H1 (cell line): ENCODE measurements at regions not wholly inside any gene's neighbourhood (a gene's known extent, or its start where the extent isn't known, plus 50 kb on each side); places are given as distances from the start of the nearest gene placed in this dataset.

Experiments used
- CTCF ChIA-PET: fragments of 300-600 bp; sonication (Branson Sonifier 250); formaldehyde crosslinking; loops from one replicate; lab custom pipeline; 2021; ENCODE audit not compliant: partially characterized antibody; lab: Charles Lee
- POLR2A ChIA-PET: fragments of 300-600 bp; sonication (Branson Sonifier 250); formaldehyde crosslinking; loops from one replicate; lab custom pipeline; 2021; ENCODE audit warnings: inconsistent platforms; ENCODE audit not compliant: partially characterized antibody; lab: Charles Lee
- DNase-seq, 2 experiments: peaks; one replicate each; pipeline versions ENCODE4 v3.0.0 to v3.0.0-alpha.2; 2010 to 2022; ENCODE audit warnings: low spot score in 2 of 2, low read depth in 1 of 2, mixed read lengths in 1 of 2
- FAIRE-seq: peaks from 2 replicates; lab custom pipeline; 2011; peaks lifted over from hg19 to GRCh38; lab: Jason Lieb, UNC
- H2AFZ ChIP-seq: 2 replicates; pipeline ENCODE4 v1.8.1; 2012; ENCODE audit warnings: low read length, inconsistent platforms
- H2AK5ac ChIP-seq: 2 replicates; pipeline ENCODE4 v1.6.1; 2013; ENCODE audit warnings: low read depth, low read length
- H2BK120ac ChIP-seq: replicated peaks from 2 replicates; pipeline ENCODE3; 2013; ENCODE audit warnings: low read depth, low read length, inconsistent platforms
- H2BK12ac ChIP-seq: 2 replicates; pipeline ENCODE4 v1.6.1; 2013; ENCODE audit warnings: low read depth, low read length
- H2BK15ac ChIP-seq: 2 replicates; pipeline ENCODE4 v1.6.1; 2013; ENCODE audit warnings: low read length
- H2BK20ac ChIP-seq: 2 replicates; pipeline ENCODE4 v1.6.1; 2013; ENCODE audit warnings: low read length
- H2BK5ac ChIP-seq: 2 replicates; pipeline ENCODE4 v1.6.1; 2013; ENCODE audit warnings: low read depth, low read length
- H3K14ac ChIP-seq: 2 replicates; pipeline ENCODE4 v1.6.1; 2013; ENCODE audit warnings: inconsistent platforms; ENCODE audit not compliant: insufficient read length
- H3K18ac ChIP-seq: 2 replicates; pipeline ENCODE4 v1.6.1; 2013; ENCODE audit warnings: low read length; ENCODE audit errors: extremely low read depth
- H3K23ac ChIP-seq: 2 replicates; pipeline ENCODE4 v1.6.1; 2013; ENCODE audit warnings: inconsistent platforms; ENCODE audit not compliant: insufficient read length
- H3K23me2 ChIP-seq: 2 replicates; pipeline ENCODE4 v1.6.1; 2013; ENCODE audit warnings: low read depth, low read length
- H3K27ac ChIP-seq: 2 replicates; pipeline ENCODE4 v1.6.1; 2011; ENCODE audit warnings: low read depth, low read length, inconsistent platforms
- H3K27me3 ChIP-seq, 4 experiments: replicated peaks in 1 of 4; 1 replicate in 1 of 4; 2 replicates in 3 of 4; pipeline versions ENCODE4 v1.6.1 to v1.8.1; 2011 to 2013; ENCODE audit warnings: low read length in 3 of 4, mild to moderate bottlenecking in 3 of 4, inconsistent platforms in 2 of 4, mixed read lengths in 2 of 4, moderate library complexity in 1 of 4; ENCODE audit not compliant: control insufficient read depth in 3 of 4, insufficient read depth in 3 of 4; ENCODE audit errors: extremely low read depth in 1 of 4
- H3K36me3 ChIP-seq, 4 experiments: 2 replicates each; pipeline versions ENCODE4 v1.6.1 to v1.8.1; 2011 to 2013; ENCODE audit warnings: mild to moderate bottlenecking in 4 of 4, low read length in 3 of 4, moderate library complexity in 2 of 4, control low read depth in 1 of 4, inconsistent platforms in 1 of 4; ENCODE audit not compliant: insufficient read depth in 4 of 4, control insufficient read depth in 2 of 4
- H3K4ac ChIP-seq: replicated peaks from 2 replicates; pipeline ENCODE3; 2013; ENCODE audit warnings: low read length, low read depth, mixed read lengths, inconsistent platforms; ENCODE audit not compliant: insufficient read length
- H3K4me1 ChIP-seq, 4 experiments: replicated peaks in 1 of 4; 1 replicate in 1 of 4; 2 replicates in 3 of 4; pipeline versions ENCODE4 v1.6.1 to v1.8.1; 2011 to 2013; ENCODE audit warnings: low read length in 3 of 4, inconsistent platforms in 2 of 4, mixed read lengths in 1 of 4; ENCODE audit not compliant: insufficient read depth in 4 of 4, control insufficient read depth in 3 of 4
- H3K4me2 ChIP-seq, 2 experiments: 2 replicates each; pipeline versions ENCODE4 v1.6.1 to v1.8.1; 2011 to 2013; ENCODE audit warnings: low read depth in 2 of 2, low read length in 2 of 2, control low read depth in 1 of 2, inconsistent platforms in 1 of 2, mild to moderate bottlenecking in 1 of 2; ENCODE audit not compliant: insufficient read depth in 1 of 2
- H3K4me3 ChIP-seq, 4 experiments: fragments of 200-600, 300-600 bp in 1 of 4; sonication (generic), shearing (Covaris generic), sonication (Bioruptor Twin) in 1 of 4; 2 replicates each; pipeline versions ENCODE4 v1.5.1 to v1.8.1; 2011 to 2016; ENCODE audit warnings: low read length in 4 of 4, low read depth in 3 of 4, control low read depth in 2 of 4, inconsistent platforms in 2 of 4, mild to moderate bottlenecking in 2 of 4, mixed read lengths in 1 of 4, moderate library complexity in 1 of 4; ENCODE audit not compliant: insufficient read depth in 2 of 4; ENCODE audit errors: extremely low read depth in 1 of 4
- H3K56ac ChIP-seq: replicated peaks from 2 replicates; pipeline ENCODE3; 2013; ENCODE audit warnings: low read depth, mild to moderate bottlenecking, mixed read lengths, low read length, inconsistent platforms; ENCODE audit not compliant: insufficient read length
- H3K79me1 ChIP-seq: 2 replicates; pipeline ENCODE4 v1.6.1; 2013; ENCODE audit warnings: low read depth, low read length, control low read depth
- H3K79me2 ChIP-seq, 2 experiments: 2 replicates each; pipeline versions ENCODE4 v1.6.1 to v1.8.1; 2012 to 2013; ENCODE audit warnings: low read length in 2 of 2, mild to moderate bottlenecking in 2 of 2, inconsistent platforms in 1 of 2; ENCODE audit not compliant: insufficient read depth in 2 of 2, control insufficient read depth in 1 of 2
- H3K9ac ChIP-seq, 4 experiments: replicated peaks in 1 of 4; 1 replicate in 1 of 4; 2 replicates in 3 of 4; pipeline versions ENCODE4 v1.6.1 to v1.8.1; 2011 to 2013; ENCODE audit warnings: low read depth in 3 of 4, low read length in 3 of 4, control low read depth in 2 of 4, mild to moderate bottlenecking in 2 of 4, moderate library complexity in 2 of 4, inconsistent platforms in 1 of 4; ENCODE audit errors: extremely low read depth in 1 of 4
- H3K9me3 ChIP-seq, 2 experiments: 2 replicates each; pipeline versions ENCODE4 v1.6.1 to v1.8.1; 2012 to 2013; ENCODE audit warnings: mild to moderate bottlenecking in 2 of 2, moderate library complexity in 2 of 2, control low read depth in 1 of 2, inconsistent platforms in 1 of 2, low read depth in 1 of 2, low read length in 1 of 2, mixed read lengths in 1 of 2; ENCODE audit not compliant: insufficient read depth in 2 of 2
- H4K20me1 ChIP-seq, 2 experiments: replicated peaks in 1 of 2; 2 replicates each; pipeline versions ENCODE3 to v1.8.1; 2011 to 2013; ENCODE audit warnings: inconsistent platforms in 2 of 2, low read length in 2 of 2, mild to moderate bottlenecking in 1 of 2; ENCODE audit not compliant: insufficient read depth in 2 of 2, control insufficient read depth in 1 of 2
- H4K5ac ChIP-seq: 2 replicates; pipeline ENCODE4 v1.6.1; 2013; ENCODE audit warnings: low read length, low read depth, mixed read lengths, inconsistent platforms; ENCODE audit not compliant: insufficient read length
- H4K8ac ChIP-seq: 2 replicates; pipeline ENCODE4 v1.8.0; 2013; ENCODE audit warnings: mild to moderate bottlenecking, moderate library complexity, low read length, inconsistent platforms; ENCODE audit not compliant: insufficient read depth; ENCODE audit errors: extremely low read depth
- H4K91ac ChIP-seq: replicated peaks from 2 replicates; pipeline ENCODE3; 2013; ENCODE audit warnings: low read length, mixed read lengths, inconsistent platforms; ENCODE audit not compliant: insufficient read length
- ASH2L ChIP-seq: fragments of 200-600, 300-600 bp; sonication (generic); IDR thresholded peaks from one replicate; pipeline ENCODE4 v1.7.1; 2017; ENCODE audit warnings: low read length
- BACH1 ChIP-seq: IDR thresholded peaks from 2 replicates; pipeline ENCODE4 v1.6.1; 2012; ENCODE audit warnings: low read length, improper control_type of control experiment
- BCL11A ChIP-seq, 2 experiments: IDR thresholded peaks; one replicate each; pipeline ENCODE4 v1.6.1; 2011; ENCODE audit warnings: low read depth in 2 of 2, low read length in 2 of 2, mild to moderate bottlenecking in 2 of 2
- CHD1 ChIP-seq: IDR thresholded peaks from 2 replicates; pipeline ENCODE4 v1.6.1; 2012; ENCODE audit warnings: low read depth, low read length, improper control_type of control experiment
- EP300 ChIP-seq, 2 experiments: IDR thresholded peaks; 1 replicate in 1 of 2; 2 replicates in 1 of 2; pipeline ENCODE4 v1.6.1; 2011 to 2012; ENCODE audit warnings: low read depth in 2 of 2, low read length in 2 of 2, mild to moderate bottlenecking in 2 of 2, borderline replicate concordance in 1 of 2, inconsistent platforms in 1 of 2, moderate library complexity in 1 of 2
- GABPA ChIP-seq: IDR thresholded peaks from 2 replicates; pipeline ENCODE4 v1.6.1; 2011; ENCODE audit warnings: mild to moderate bottlenecking, low read length, moderate library complexity, borderline replicate concordance; ENCODE audit not compliant: insufficient read depth
- RAD21 ChIP-seq, 2 experiments: IDR thresholded peaks in 1 of 2; conservative IDR thresholded peaks in 1 of 2; 2 replicates each; pipeline ENCODE4 v1.6.1; 2011; ENCODE audit warnings: low read depth in 2 of 2, low read length in 2 of 2, improper control_type of control experiment in 1 of 2, inconsistent platforms in 1 of 2, mild to moderate bottlenecking in 1 of 2, moderate library complexity in 1 of 2
- TAF7 ChIP-seq: optimal IDR thresholded peaks from 2 replicates; pipeline ENCODE3; 2011; ENCODE audit warnings: low read depth, mild to moderate bottlenecking, inconsistent platforms, low read length, moderate library complexity, borderline replicate concordance
- TEAD4 ChIP-seq: IDR thresholded peaks from 2 replicates; pipeline ENCODE4 v1.6.1; 2012; ENCODE audit warnings: low read depth, low read length, inconsistent platforms, mixed read lengths
- YY1 ChIP-seq: IDR thresholded peaks from 2 replicates; pipeline ENCODE4 v1.6.1; 2011; ENCODE audit warnings: low read depth, mild to moderate bottlenecking, low read length
- WGBS, 2 experiments: shearing (Covaris generic) in 1 of 2; methylation state at CpG; one replicate each; pipeline versions ENCODE4 v1.1.6 to v1.1.7; 2013 to 2015; ENCODE audit warnings: low lambda C conversion rate in 2 of 2, mixed read lengths in 2 of 2, inconsistent platforms in 1 of 2, low coverage in 1 of 2, missing lambda C conversion rate in 1 of 2; ENCODE audit not compliant: insufficient replicate concordance in 2 of 2, insufficient coverage in 1 of 2, insufficient read length in 1 of 2; ENCODE audit errors: extremely low coverage in 1 of 2, missing lambda C conversion rate in 1 of 2; 5-methylcytosine and 5-hydroxymethylcytosine counted together

DNA sequence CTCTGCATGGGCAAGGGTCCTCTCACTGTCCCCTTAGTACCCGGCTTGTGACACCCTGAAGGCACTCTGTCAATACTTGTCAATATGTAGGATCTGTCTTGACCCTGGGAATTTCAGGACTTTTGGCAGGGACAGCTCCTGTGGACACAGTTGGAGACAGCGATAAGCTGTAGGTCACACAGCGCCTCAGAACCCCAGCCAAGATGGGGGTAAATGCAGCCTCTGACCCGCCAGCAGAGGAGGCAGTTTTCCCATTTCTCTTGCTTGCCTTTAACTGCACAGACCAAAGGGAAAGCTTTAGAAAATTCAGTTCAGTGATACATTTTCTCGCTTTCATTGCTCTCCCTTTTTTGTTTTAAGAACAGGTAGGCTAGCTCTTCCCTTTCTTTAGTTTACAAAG lies 54.8 kb upstream of the KLHL29 start:
- Histone ChIP-seq H3K18ac (no peak overlapping the region), H4K8ac (no peak overlapping the region), H3K4me1 (no peaks in the 10 kb centered on the region), H3K27ac (no peak overlapping the region), H3K4ac (no peak overlapping the region), H3K4me2 (no peak overlapping the region), H3K56ac (no peak overlapping the region), H3K9ac (no peak overlapping the region), H3K4me3 (no peak overlapping the region), H3K79me2 (no peaks in the 10 kb centered on the region), H2BK120ac (no peak overlapping the region), H2BK15ac (no peak overlapping the region), H2BK5ac (no peak overlapping the region), H3K27me3 (no peaks in the 10 kb centered on the region), H2AK5ac (no peak overlapping the region), H2BK20ac (no peak overlapping the region), H3K79me1 (no peaks in the 10 kb centered on the region), H3K36me3 (no peaks in the 10 kb centered on the region), H3K23me2 (no peaks in the 10 kb centered on the region), H2AFZ (no peak overlapping the region), H3K14ac (no peak overlapping the region), H2BK12ac (no peak overlapping the region), H4K20me1 (no peaks in the 10 kb centered on the region), H4K91ac (no peak overlapping the region), H3K9me3 (no peaks in the 10 kb centered on the region), H4K5ac (no peak overlapping the region), H3K23ac (no peak overlapping the region)
- ChIA-PET CTCF (interaction anchor here (0.6 to 2.7 kb wide), 22 partner anchors 9 to 257 kb away, joined by 3 to 16 read pairs (median 4); no protein-coding TSS in a partner anchor), POLR2A (interaction anchor here (1.1 to 1.5 kb wide), 2 partner anchors 19 to 21 kb away, joined by 3 to 4 read pairs; no protein-coding TSS in a partner anchor)
- DNase-seq (peak; percentile 54 to 79), FAIRE-seq (peak; percentile 42)
- 60% methylated on average over 5 of the region's 5 CpGs; no CpG with 5 or more reads in 1 of the 2 experiments for WGBS, 2 experiments
- no peak for TF ChIP-seq BACH1
- TF ChIP-seq ASH2L: no peak
- no peak for TF ChIP-seq BCL11A (IDR thresholded peaks at IDR 0.05; ENCODE audit: low read depth in 2 of 2, low read length in 2 of 2)
- no peak for TF ChIP-seq TAF7
- TF ChIP-seq RAD21 (IDR thresholded peaks at IDR 0.05 in 1 of 2, conservative IDR thresholded peaks at IDR 0.05 in 1 of 2; ENCODE audit: low read depth in 2 of 2, low read length in 2 of 2): peak; percentile 79 to 84
- TF ChIP-seq CHD1: no peak
- TF ChIP-seq YY1: peak; percentile 83
- TF ChIP-seq EP300 (IDR thresholded peaks at IDR 0.05; ENCODE audit: borderline replicate concordance in 1 of 2, low read depth in 2 of 2, low read length in 2 of 2): no peak
- no peak for TF ChIP-seq GABPA
- 0 out of 2 replicates have a peak, but pooled peaks have one; percentile 32 for TF ChIP-seq TEAD4
